ENCODE measurements at regions not wholly inside any gene's neighbourhood (a gene's known extent, or its start where the extent isn't known, plus 50 kb on each side); places are given as distances from the start of the nearest gene placed in this dataset.
A peak's percentile ranks its signal among the peaks of the same experiment; 100 is the strongest.
"Not testable (repeated sequence)": the region's sequence is repeated elsewhere in the genome, so short reads cannot be mapped to it uniquely, and the experiment has no call there.

- Histone ChIP-seq H3K36me3 (ENCODE audit: control insufficient read depth, insufficient read depth, low read length) (no peaks in the 10 kb centered on the region), H3K27ac (ENCODE audit: low read depth, low read length, severe bottlenecking) (no peak overlapping the region), H3K4me3 (ENCODE audit: extremely low read depth, insufficient read depth, low read length, poor library complexity, severe bottlenecking) (no peak overlapping the region), H3K9me3 (ENCODE audit: control insufficient read depth, low read length) (peaks cover 5% of the 10 kb centered on the region), H3K4me1 (ENCODE audit: control insufficient read depth, insufficient read depth, low read length, poor library complexity, severe bottlenecking) (peaks cover 20% of the 10 kb centered on the region)
- 93 to 94% methylated on average over 21 to 22 of the region's 22 CpGs for WGBS, 2 experiments (ENCODE audit: insufficient coverage in 2 of 2)
Measured at GRCh38 chr6:170225852-170226417, 64.9 kb downstream of the DLL1 start.

GRCh38 chr6:170224694-170225660, 65.9 kb downstream of the DLL1 start:
- H3K4me3 ChIP-seq (ENCODE audit: extremely low read depth, insufficient read depth, low read length, poor library complexity, severe bottlenecking), result no peak overlapping the region
- peak overlapping the region; percentile 83 for H3K27ac ChIP-seq (ENCODE audit: low read depth, low read length, severe bottlenecking)
- H3K36me3 ChIP-seq (ENCODE audit: control insufficient read depth, insufficient read depth, low read length), result no peaks in the 10 kb centered on the region
- WGBS, 2 experiments (ENCODE audit: insufficient coverage in 2 of 2), result 73 to 78% methylated on average over 21 to 22 of the region's 23 CpGs
- H3K4me1 ChIP-seq (ENCODE audit: control insufficient read depth, insufficient read depth, low read length, poor library complexity, severe bottlenecking), result peaks cover 20% of the 10 kb centered on the region
- H3K9me3 ChIP-seq (ENCODE audit: control insufficient read depth, low read length), result no peaks in the 10 kb centered on the region

- no peaks in the 10 kb centered on the region for H3K9me3 ChIP-seq (ENCODE audit: control insufficient read depth, low read length)
- WGBS, 2 experiments (ENCODE audit: insufficient coverage in 2 of 2), result 78 to 79% methylated on average over 20 to 24 of the region's 25 CpGs
Measured at GRCh38 chr6:170223718-170224693, 66.9 kb downstream of the DLL1 start.

GRCh38 chr6:170222498-170223471, 68.1 kb downstream of the DLL1 start:
- no peaks in the 10 kb centered on the region for H3K36me3 ChIP-seq (ENCODE audit: control insufficient read depth, insufficient read depth, low read length)
- H3K4me3 ChIP-seq (ENCODE audit: extremely low read depth, insufficient read depth, low read length, poor library complexity, severe bottlenecking), result no peak overlapping the region
- H3K9me3 ChIP-seq (ENCODE audit: control insufficient read depth, low read length), result no peaks in the 10 kb centered on the region
- H3K27ac ChIP-seq (ENCODE audit: low read depth, low read length, severe bottlenecking), result no peak overlapping the region
- 90 to 94% methylated on average over 31 of the region's 32 CpGs for WGBS, 2 experiments (ENCODE audit: insufficient coverage in 2 of 2)
- peaks cover 20% of the 10 kb centered on the region for H3K4me1 ChIP-seq (ENCODE audit: control insufficient read depth, insufficient read depth, low read length, poor library complexity, severe bottlenecking)

More at GRCh38 chr6:170223718-170224693, 66.9 kb downstream of the DLL1 start:
- Histone ChIP-seq H3K4me1 (ENCODE audit: control insufficient read depth, insufficient read depth, low read length, poor library complexity, severe bottlenecking) (peaks cover 20% of the 10 kb centered on the region), H3K27ac (ENCODE audit: low read depth, low read length, severe bottlenecking) (peak overlapping the region; percentile 83), H3K4me3 (ENCODE audit: extremely low read depth, insufficient read depth, low read length, poor library complexity, severe bottlenecking) (no peak overlapping the region), H3K36me3 (ENCODE audit: control insufficient read depth, insufficient read depth, low read length) (no peaks in the 10 kb centered on the region)

GRCh38 chr6:170221753-170222400, 69.0 kb downstream of the DLL1 start:
- WGBS, 2 experiments (ENCODE audit: insufficient coverage in 2 of 2), result 85% methylated on average over 22 to 29 of the region's 29 CpGs
- no peak overlapping the region for H3K4me3 ChIP-seq (ENCODE audit: extremely low read depth, insufficient read depth, low read length, poor library complexity, severe bottlenecking)
- H3K4me1 ChIP-seq (ENCODE audit: control insufficient read depth, insufficient read depth, low read length, poor library complexity, severe bottlenecking), result peaks cover 20% of the 10 kb centered on the region
- no peak overlapping the region for H3K27ac ChIP-seq (ENCODE audit: low read depth, low read length, severe bottlenecking)
- H3K36me3 ChIP-seq (ENCODE audit: control insufficient read depth, insufficient read depth, low read length), result no peaks in the 10 kb centered on the region
- H3K9me3 ChIP-seq (ENCODE audit: control insufficient read depth, low read length), result no peaks in the 10 kb centered on the region

- 86 to 89% methylated on average over 29 of the region's 29 CpGs for WGBS, 2 experiments (ENCODE audit: insufficient coverage in 2 of 2)
- Histone ChIP-seq H3K4me3 (ENCODE audit: extremely low read depth, insufficient read depth, low read length, poor library complexity, severe bottlenecking) (no peak overlapping the region), H3K27ac (ENCODE audit: low read depth, low read length, severe bottlenecking) (no peak overlapping the region), H3K36me3 (ENCODE audit: control insufficient read depth, insufficient read depth, low read length) (no peaks in the 10 kb centered on the region), H3K4me1 (ENCODE audit: control insufficient read depth, insufficient read depth, low read length, poor library complexity, severe bottlenecking) (peaks cover 20% of the 10 kb centered on the region), H3K9me3 (ENCODE audit: control insufficient read depth, low read length) (no peaks in the 10 kb centered on the region)
Measured at GRCh38 chr6:170221052-170221752, 69.7 kb downstream of the DLL1 start.

- H3K36me3 ChIP-seq (ENCODE audit: control insufficient read depth, insufficient read depth, low read length); H3K4me3 ChIP-seq (ENCODE audit: extremely low read depth, insufficient read depth, low read length, poor library complexity, severe bottlenecking); H3K9me3 ChIP-seq (ENCODE audit: control insufficient read depth, low read length); H3K4me1 ChIP-seq (ENCODE audit: control insufficient read depth, insufficient read depth, low read length, poor library complexity, severe bottlenecking); H3K27ac ChIP-seq (ENCODE audit: low read depth, low read length, severe bottlenecking): not testable (repeated sequence)
- WGBS, 2 experiments (ENCODE audit: insufficient coverage in 2 of 2), result 86 to 90% methylated on average over 14 of the region's 19 CpGs
Measured at GRCh38 chr6:170213637-170214018, 77.2 kb downstream of the DLL1 start.

- H3K4me3 ChIP-seq (ENCODE audit: extremely low read depth, insufficient read depth, low read length, poor library complexity, severe bottlenecking), result no peak overlapping the region
- WGBS, 2 experiments (ENCODE audit: insufficient coverage in 2 of 2), result 86 to 87% methylated on average over 40 of the region's 40 CpGs
- H3K27ac ChIP-seq (ENCODE audit: low read depth, low read length, severe bottlenecking), result no peak overlapping the region
- H3K36me3 ChIP-seq (ENCODE audit: control insufficient read depth, insufficient read depth, low read length), result no peaks in the 10 kb centered on the region
- H3K9me3 ChIP-seq (ENCODE audit: control insufficient read depth, low read length), result no peaks in the 10 kb centered on the region
- no peaks in the 10 kb centered on the region for H3K4me1 ChIP-seq (ENCODE audit: control insufficient read depth, insufficient read depth, low read length, poor library complexity, severe bottlenecking)
Measured at GRCh38 chr6:170212956-170213636, 77.8 kb downstream of the DLL1 start.

Measured in mesodermal cell (in vitro differentiated cells).